ENCODE measurements at regions not wholly inside any gene's neighbourhood (a gene's known extent, or its start where the extent isn't known, plus 50 kb on each side); places are given as distances from the start of the nearest gene placed in this dataset.
"Not testable (repeated sequence)": the region's sequence is repeated elsewhere in the genome, so short reads cannot be mapped to it uniquely, and the experiment has no call there.

- no peak for DNase-seq
Measured at GRCh38 chr5:62132276-62132675, 173.7 kb upstream of the KIF2A start.

- no peak for DNase-seq
Measured at GRCh38 chr5:62133426-62133825, 172.6 kb upstream of the KIF2A start.

GRCh38 chr5:62134811-62135210 is 171.2 kb upstream of the KIF2A start:
- no peak for DNase-seq

GRCh38 chr5:62137628-62138027 is 168.4 kb upstream of the KIF2A start:
- DNase-seq: no peak

- DNase-seq: no peak
Measured at GRCh38 chr5:62138607-62139006, 167.4 kb upstream of the KIF2A start.

- DNase-seq: no peak
Measured at GRCh38 chr5:62139741-62140140, 166.3 kb upstream of the KIF2A start.

- DNase-seq: no peak
Measured at GRCh38 chr5:62142351-62142750, 163.7 kb upstream of the KIF2A start.

- no peak for DNase-seq
Measured at GRCh38 chr5:62143268-62144229, 162.5 kb upstream of the KIF2A start.

- DNase-seq: no peak
Measured at GRCh38 chr5:62144401-62145022, 161.5 kb upstream of the KIF2A start.

GRCh38 chr5:62149879-62150278 is 156.1 kb upstream of the KIF2A start:
- no peak for DNase-seq

GRCh38 chr5:62152394-62153087 is 153.5 kb upstream of the KIF2A start:
- DNase-seq: no peak

GRCh38 chr5:62154758-62155157 is 151.2 kb upstream of the KIF2A start:
- no peak for DNase-seq

- DNase-seq: no peak
Measured at GRCh38 chr5:62155988-62156387, 150.0 kb upstream of the KIF2A start.

GRCh38 chr5:62167561-62168057 is 138.4 kb upstream of the KIF2A start:
- DNase-seq: no peak

- no peak for DNase-seq
Measured at GRCh38 chr5:62168506-62169281, 137.3 kb upstream of the KIF2A start.

- DNase-seq: no peak
Measured at GRCh38 chr5:62178258-62178657, 127.7 kb upstream of the KIF2A start.

- DNase-seq: no peak
Measured at GRCh38 chr5:62182802-62183201, 123.2 kb upstream of the KIF2A start.

GRCh38 chr5:62183727-62184126 is 122.3 kb upstream of the KIF2A start:
- no peak for DNase-seq

GRCh38 chr5:62184444-62184843 is 121.6 kb upstream of the KIF2A start:
- no peak for DNase-seq

GRCh38 chr5:62190173-62190572 is 115.8 kb upstream of the KIF2A start:
- DNase-seq: no peak

- DNase-seq: no peak
Measured at GRCh38 chr5:62190931-62191330, 115.1 kb upstream of the KIF2A start.

GRCh38 chr5:62192958-62193357 is 113.0 kb upstream of the KIF2A start:
- no peak for DNase-seq

GRCh38 chr5:62196532-62196931 is 109.5 kb upstream of the KIF2A start:
- DNase-seq: not testable (repeated sequence)

All from activated CD8-positive, alpha-beta memory T cell treated with anti-CD3 and anti-CD28 coated beads, Interleukin-2, amount 50 U/mL, for 48 hours (primary cell).